GM23338 (cell line): ENCODE measurements at regions not wholly inside any gene's neighbourhood (a gene's known extent, or its start where the extent isn't known, plus 50 kb on each side); places are given as distances from the start of the nearest gene placed in this dataset.

ENCODE experiments used
- CTCF ChIP-seq, 2 experiments: fragments of 200-600 bp in 1 of 2; sonication (generic) in 1 of 2; conservative IDR thresholded peaks; 2 replicates each; pipeline versions ENCODE4 v1.5.1 to v1.6.1; 2016 to 2017; ENCODE audit warnings: antibody characterized with exemption in 2 of 2, low read depth in 2 of 2, mild to moderate bottlenecking in 2 of 2, moderate library complexity in 1 of 2
- REST ChIP-seq: IDR thresholded peaks from one replicate; pipeline ENCODE4 v1.6.1; 2018; ENCODE audit warnings: antibody characterized with exemption; ENCODE audit not compliant: unreplicated experiment
- STAT1 ChIP-seq: IDR thresholded peaks from one replicate; pipeline ENCODE4 v1.6.1; 2016; ENCODE audit warnings: antibody characterized with exemption; ENCODE audit not compliant: unreplicated experiment

GRCh38 chr14:58739674-58740073 is 101.9 kb downstream of the DACT1 start:
- TF ChIP-seq CTCF (conservative IDR thresholded peaks at IDR 0.05; ENCODE audit: low read depth in 2 of 2) = no peak
- TF ChIP-seq STAT1 = no peak
- TF ChIP-seq REST = no peak
